Activated CD8-positive, alpha-beta memory T cell treated with anti-CD3 and anti-CD28 coated beads, Interleukin-2, amount 50 U/mL, for 24 hours (primary cell): ENCODE measurements at regions not wholly inside any gene's neighbourhood (a gene's known extent, or its start where the extent isn't known, plus 50 kb on each side); places are given as distances from the start of the nearest gene placed in this dataset.

Experiments
- DNase-seq: peaks from one replicate; pipeline ENCODE4 v3.0.0-alpha.2; 2020; ENCODE audit errors: extremely low read depth

DNA sequence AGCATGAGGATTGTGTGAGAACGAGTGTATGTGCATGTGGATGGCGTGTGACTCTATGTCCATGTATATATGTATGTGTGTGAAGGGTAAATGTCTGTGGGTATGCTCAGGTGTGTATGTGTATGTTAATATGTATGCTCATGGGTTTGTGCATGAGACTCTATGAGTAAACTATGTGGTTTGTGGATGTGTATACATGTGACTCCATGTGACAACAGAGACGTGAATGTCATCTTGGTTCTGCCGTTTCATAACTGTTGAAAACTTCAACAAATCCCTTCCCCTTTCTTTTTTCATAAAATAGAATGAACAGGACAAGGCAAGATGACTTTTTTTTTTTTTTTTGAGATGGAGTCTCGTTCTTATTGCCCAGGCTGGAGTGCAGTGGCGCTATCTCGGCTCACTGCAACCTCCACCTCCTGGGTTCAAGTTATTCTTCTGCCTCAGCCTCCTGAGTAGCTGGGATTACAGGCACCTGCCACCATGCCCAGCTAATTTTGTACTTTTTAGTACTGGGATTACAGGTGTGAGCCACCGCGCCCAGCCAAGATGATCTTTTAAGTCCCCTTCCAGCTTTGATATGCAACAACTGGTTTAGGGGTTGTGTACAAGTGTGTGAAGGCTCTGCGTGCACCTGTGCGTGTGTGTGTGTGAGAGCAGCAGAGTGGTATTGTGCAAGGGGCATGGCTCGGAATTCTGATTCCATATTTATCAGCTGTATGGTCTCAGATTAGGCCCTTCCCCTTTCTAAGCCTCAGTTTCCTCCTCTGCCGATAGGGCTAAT lies 106.3 kb downstream of the EBNA1BP2 start:
- DNase-seq: no peak

- no peak for DNase-seq
Observed at GRCh38 chr1:43065191-43065590, 106.5 kb upstream of the SLC2A1 start.

- DNase-seq: no peak
Observed at GRCh38 chr1:43063394-43064219, 104.9 kb upstream of the SLC2A1 start.

DNA sequence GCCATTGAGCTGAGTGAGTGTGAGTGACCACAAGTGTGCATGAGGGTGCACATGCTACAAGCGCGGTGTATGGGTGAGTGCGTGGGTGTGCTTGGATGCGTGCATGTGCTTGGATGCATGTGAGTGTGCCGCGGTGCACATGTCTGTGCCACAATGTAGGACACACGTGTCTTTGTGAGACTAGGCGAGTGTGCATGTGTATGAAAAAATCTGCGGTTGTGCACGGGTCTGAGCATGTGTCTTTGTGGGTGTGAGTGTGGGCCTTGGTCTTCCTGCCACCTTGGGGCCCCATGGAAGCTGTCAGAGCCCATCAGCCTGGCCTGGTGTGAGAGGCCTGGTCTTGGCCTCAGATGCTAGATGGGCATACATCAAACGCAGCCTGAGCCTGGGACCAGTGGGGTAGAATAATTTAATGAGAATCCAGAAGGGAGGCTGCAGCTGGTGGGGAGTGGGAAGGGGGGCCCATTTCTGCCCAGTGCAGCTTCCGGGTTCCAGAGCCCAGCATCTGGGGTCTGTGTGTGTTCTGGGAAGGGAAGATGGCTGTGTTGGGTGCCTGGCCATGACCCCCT lies 103.9 kb upstream of the SLC2A1 start:
- no peak for DNase-seq

GRCh38 chr1:43061757-43062156 lies 103.1 kb upstream of the SLC2A1 start:
- no peak for DNase-seq

- DNase-seq: no peak
Observed at GRCh38 chr1:43059640-43060574, 101.2 kb upstream of the SLC2A1 start.

DNA sequence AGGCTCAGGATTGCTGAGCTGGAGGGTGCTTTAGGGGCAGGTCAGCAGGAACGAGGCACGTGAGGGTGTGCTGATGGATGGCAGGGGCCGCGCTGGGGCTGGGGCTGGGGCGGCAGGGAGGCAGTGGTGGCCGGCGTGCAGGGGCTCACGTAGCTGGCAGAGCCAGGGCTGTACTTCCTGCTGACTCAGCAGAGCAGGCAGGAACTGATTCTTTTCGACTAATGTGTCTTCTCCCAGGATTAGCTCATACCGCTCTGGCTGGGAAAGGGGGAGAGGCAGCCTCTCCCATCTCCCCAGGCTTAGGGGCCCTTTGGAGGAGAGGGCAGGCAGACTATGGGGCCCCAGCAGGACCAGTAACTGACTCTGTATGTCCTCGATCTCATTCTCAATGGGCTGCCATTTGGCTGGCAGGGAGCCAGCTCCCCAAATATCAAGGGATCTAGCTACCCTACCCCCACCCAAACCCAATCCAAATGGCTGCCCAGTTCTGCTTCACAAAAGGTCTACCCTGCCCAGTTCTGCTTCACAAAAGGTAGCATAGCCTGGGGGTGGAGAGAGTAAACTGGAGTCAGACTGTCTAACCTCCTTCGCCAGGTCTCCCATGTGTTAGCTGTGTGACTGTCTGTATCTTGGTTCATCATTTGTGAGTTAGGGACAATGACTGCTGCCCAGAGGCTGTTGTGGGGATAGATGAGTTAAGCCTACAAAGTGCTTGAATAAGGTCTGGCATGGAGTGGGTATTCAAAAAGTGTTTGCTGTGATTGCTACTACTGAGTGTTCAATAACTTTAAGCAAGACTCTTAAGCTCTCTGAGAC lies 100.1 kb upstream of the SLC2A1 start:
- no peak for DNase-seq

DNA sequence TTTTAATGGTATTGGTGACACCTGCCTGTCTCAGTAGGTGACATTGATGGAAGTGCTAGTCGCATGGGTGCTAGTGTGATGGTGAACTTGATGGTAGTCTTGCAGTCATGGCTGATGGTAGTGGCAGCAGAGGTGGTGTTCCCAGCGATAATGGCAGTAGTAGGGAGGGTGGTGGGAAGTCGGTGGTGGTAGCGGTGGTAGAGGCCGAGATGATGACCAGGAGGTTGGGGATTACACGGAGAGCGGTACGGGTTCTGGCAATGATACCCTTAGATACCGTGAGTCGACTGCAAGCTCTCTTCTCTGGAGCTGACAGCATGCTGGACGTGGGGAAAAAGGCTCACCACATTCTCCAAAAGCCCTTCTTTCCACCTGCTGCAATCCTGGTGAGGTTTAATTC lies 99.4 kb upstream of the SLC2A1 start:
- no peak for DNase-seq

DNA sequence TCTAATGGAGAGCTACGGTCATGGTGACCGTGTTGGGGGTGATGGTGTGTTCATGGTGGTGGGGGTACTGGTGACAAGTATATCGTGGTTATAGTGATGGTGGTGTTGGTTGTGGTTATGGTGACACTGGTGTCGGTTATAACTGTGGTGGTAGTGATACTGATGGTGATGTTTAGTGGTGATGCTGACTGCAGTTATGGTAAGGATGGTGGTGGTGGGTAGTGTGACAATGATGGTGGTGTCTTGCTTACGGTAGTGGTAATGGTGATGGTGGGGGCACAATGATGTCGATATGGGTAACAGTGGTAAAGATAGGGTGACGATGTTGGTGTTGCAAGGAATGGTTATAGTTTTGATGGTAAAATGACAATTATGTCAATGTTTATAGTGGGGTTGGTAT lies 98.9 kb upstream of the SLC2A1 start:
- DNase-seq: no peak

DNA sequence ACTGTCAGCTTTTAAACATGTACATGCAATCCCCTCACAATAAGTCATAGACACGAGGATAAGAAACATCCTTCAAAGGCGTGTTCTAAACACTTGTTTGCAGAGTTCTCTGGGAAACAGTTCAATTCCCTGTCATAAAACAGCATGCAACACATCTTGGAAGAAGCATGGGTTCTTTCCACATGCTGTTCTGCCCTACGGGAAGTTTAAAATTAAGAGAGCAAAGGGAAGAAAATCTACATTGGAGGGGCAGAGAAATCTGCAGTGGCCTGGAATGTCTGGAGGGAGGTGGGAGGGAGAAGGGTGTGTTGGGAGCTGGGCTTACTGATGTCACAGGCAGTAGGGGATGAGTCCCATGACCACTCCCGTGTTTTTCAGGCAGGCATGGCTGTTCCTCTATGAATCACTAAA lies 98.3 kb upstream of the SLC2A1 start:
- DNase-seq: no peak

DNA sequence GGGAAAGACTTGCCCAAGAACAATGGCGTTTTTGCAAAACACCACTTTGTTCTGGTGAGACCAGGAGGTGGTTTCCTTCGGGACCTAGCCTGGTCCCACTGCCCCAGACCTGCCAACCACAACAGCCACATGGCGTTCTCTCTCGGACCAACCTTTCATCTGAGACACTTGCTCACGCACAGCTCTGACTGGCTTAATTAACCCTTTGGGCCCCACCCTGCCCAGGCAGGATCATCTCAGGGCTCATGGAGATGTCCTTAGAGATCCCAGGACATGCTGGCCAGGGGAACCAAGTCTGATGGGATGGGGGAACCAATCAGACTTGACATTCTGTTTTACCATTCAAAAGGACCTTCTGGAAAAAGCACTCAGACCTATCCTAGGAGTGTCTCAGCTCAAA lies 97.8 kb upstream of the SLC2A1 start:
- no peak for DNase-seq

GRCh38 chr1:43054961-43055360 lies 96.3 kb upstream of the SLC2A1 start:
- no peak for DNase-seq

GRCh38 chr1:43052786-43053439 lies 94.2 kb upstream of the SLC2A1 start:
- no peak for DNase-seq

GRCh38 chr1:43052322-43052721 lies 93.7 kb upstream of the SLC2A1 start:
- DNase-seq: no peak

DNA sequence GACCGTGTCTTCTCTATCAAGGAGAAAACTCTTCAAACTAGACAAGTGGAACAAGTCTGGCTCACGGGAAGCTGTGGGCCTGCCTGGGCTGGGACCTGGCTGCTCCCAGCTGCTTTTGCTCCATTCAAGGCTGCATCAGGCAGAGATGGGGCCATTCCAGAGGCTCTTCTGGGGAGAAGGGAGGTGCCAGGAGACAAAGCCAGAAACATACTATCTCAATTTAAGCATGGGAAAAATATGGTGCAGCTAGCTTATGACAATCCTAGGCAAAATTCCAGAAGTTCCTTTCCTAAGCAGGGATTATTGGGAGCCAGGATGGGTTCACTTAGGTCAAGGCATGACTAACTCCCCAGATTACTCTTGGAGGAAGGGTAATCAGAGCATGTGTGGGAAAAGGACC lies 90.8 kb upstream of the SLC2A1 start:
- no peak for DNase-seq

GRCh38 chr1:43048601-43049011 lies 89.9 kb upstream of the SLC2A1 start:
- no peak for DNase-seq

GRCh38 chr1:43047135-43047534 lies 88.5 kb upstream of the SLC2A1 start:
- no peak for DNase-seq

GRCh38 chr1:43044572-43045361 lies 86.1 kb upstream of the SLC2A1 start:
- no peak for DNase-seq

- DNase-seq: no peak
Observed at GRCh38 chr1:43043695-43044094, 85.0 kb upstream of the SLC2A1 start.
